Activated CD4-positive, alpha-beta memory T cell treated with anti-CD3 and anti-CD28 coated beads for 36 hours (primary cell): ENCODE measurements at regions not wholly inside any gene's neighbourhood (a gene's known extent, or its start where the extent isn't known, plus 50 kb on each side); places are given as distances from the start of the nearest gene placed in this dataset.
"Not testable (repeated sequence)": the region's sequence is repeated elsewhere in the genome, so short reads cannot be mapped to it uniquely, and the experiment has no call there.

Experiments used
- CTCF ChIA-PET: fragments of 350-600 bp; sonication (Branson Sonifier 250); formaldehyde crosslinking; loops from one replicate; lab custom pipeline; 2021; ENCODE audit warnings: antibody characterized with exemption, inconsistent platforms; lab: Charles Lee
- POLR2A ChIA-PET: fragments of 350-600 bp; sonication (Branson Sonifier 250); formaldehyde crosslinking; loops from one replicate; lab custom pipeline; 2021; ENCODE audit warnings: antibody characterized with exemption; lab: Charles Lee
- DNase-seq: peaks from one replicate; pipeline ENCODE4 v3.0.0-alpha.2; 2020
- H3K27ac Mint-ChIP-seq: one replicate; pipeline ENCODE4 v1.8.0; 2021; ENCODE audit warnings: mixed read lengths
- H3K27me3 Mint-ChIP-seq: one replicate; pipeline ENCODE4 v1.8.0; 2021; ENCODE audit warnings: mixed read lengths
- H3K36me3 Mint-ChIP-seq: one replicate; pipeline ENCODE4 v1.8.0; 2021; ENCODE audit warnings: mixed read lengths
- H3K4me1 Mint-ChIP-seq: one replicate; pipeline ENCODE4 v1.8.0; 2021; ENCODE audit warnings: low read depth, mixed read lengths
- H3K4me3 Mint-ChIP-seq: one replicate; pipeline ENCODE4 v1.8.0; 2021; ENCODE audit warnings: mild to moderate bottlenecking, mixed read lengths
- H3K9me3 Mint-ChIP-seq: one replicate; pipeline ENCODE4 v1.8.0; 2021; ENCODE audit warnings: mixed read lengths
- intact Hi-C: fragments of 100-400 bp; cut with micrococcal nuclease; formaldehyde crosslinking; loops from one replicate; pipeline ENCODE4 v1.15.1; 2023

DNA sequence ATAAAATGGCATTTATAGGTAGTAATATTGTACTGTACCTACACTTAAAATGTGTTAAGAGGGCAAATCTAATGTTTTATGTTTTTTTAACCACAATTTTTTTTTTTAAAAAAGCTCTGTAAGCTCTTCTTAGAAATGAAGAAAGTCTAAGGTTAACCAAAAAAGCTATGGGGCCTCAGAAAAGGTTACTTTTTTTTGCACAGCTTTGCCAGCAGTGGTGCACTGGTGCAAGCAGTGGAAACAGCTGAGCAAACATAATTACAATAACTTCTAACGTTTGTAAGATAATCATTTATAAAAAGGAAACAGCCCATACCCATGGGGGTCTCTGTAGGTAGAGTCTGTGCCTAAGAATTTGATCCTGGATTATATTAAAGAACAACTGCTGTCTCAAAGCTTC is 85.1 kb upstream of the NID2 start:
- DNase-seq, result no peak
- H3K9me3 Mint-ChIP-seq, result no peaks in the 10 kb centered on the region
- intact Hi-C loops, result loop anchor here (10.0 kb wide), 1 partner anchor 121 kb away; no protein-coding TSS in a partner anchor
- H3K4me3 Mint-ChIP-seq, result no peak overlapping the region
- peaks cover 17% of the 10 kb centered on the region for H3K4me1 Mint-ChIP-seq
- ChIA-PET POLR2A (interaction anchor here (0.5 kb wide), 1 partner anchor 1809 kb away, joined by 3 read pairs; no protein-coding TSS in a partner anchor), CTCF (no interaction called here)
- H3K36me3 Mint-ChIP-seq, result no peaks in the 10 kb centered on the region
- H3K27ac Mint-ChIP-seq, result no peak overlapping the region
- H3K27me3 Mint-ChIP-seq, result peaks cover 2% of the 10 kb centered on the region

DNA sequence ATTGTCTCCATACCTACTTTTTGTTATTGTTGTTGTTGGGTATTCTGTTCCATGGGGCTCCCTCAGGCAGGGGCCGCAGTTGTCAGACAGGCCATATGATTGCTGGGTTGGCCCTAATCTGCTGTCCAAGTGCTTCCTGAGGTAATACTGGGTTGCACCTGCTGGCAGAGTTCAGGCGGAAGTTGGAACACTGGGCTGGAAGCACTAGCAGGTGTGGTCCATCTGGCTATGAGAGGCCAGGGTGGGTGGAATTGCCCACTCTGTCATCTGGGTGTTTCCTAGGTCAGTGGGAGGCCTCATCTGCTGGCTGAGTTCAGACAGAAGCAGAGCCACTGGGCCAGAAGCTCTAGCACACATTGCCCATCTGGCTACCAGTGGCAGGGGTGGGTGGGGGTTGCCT is 81.3 kb upstream of the NID2 start:
- CTCF ChIA-PET, result no interaction called here
- H3K4me1 Mint-ChIP-seq, result peaks cover 16% of the 10 kb centered on the region
- H3K4me3 Mint-ChIP-seq, result no peak overlapping the region
- intact Hi-C loops, result loop anchor here (10.0 kb wide), 1 partner anchor 125 kb away; no protein-coding TSS in a partner anchor
- H3K27ac Mint-ChIP-seq, result no peak overlapping the region
- H3K36me3 Mint-ChIP-seq, result no peaks in the 10 kb centered on the region
- peaks cover 2% of the 10 kb centered on the region for H3K27me3 Mint-ChIP-seq
- no peak for DNase-seq
- POLR2A ChIA-PET, result no interaction called here
- H3K9me3 Mint-ChIP-seq, result no peaks in the 10 kb centered on the region

DNA sequence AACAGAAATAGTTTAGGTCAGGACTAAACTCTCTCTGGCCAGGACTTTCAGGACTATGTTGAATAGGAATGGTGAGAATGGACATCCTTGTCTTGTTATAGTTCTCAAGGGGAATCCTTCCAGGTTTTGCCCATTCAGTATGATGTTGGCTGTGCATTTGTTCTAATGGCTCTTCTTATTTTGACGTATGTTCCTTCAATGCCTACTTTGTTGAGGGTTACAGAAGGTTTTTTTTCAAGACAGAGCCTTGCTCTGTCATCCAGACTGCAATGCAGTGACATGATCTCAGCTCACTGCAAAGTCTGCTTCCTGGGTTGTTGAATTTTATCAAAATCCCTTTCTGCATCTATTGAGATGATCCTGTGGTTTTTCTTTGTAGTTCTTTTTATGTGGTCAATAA is 79.5 kb upstream of the NID2 start:
- DNase-seq, result no peak
- ChIA-PET CTCF (interaction anchor here (0.6 kb wide), 1 partner anchor 36 kb away, joined by 3 read pairs; no protein-coding TSS in a partner anchor), POLR2A (no interaction called here)
- H3K36me3 Mint-ChIP-seq, result no peaks in the 10 kb centered on the region
- intact Hi-C loops, result no loop called here
- H3K4me3 Mint-ChIP-seq, result no peak overlapping the region
- H3K9me3 Mint-ChIP-seq, result no peaks in the 10 kb centered on the region
- H3K4me1 Mint-ChIP-seq, result no peaks in the 10 kb centered on the region
- no peak overlapping the region for H3K27ac Mint-ChIP-seq
- H3K27me3 Mint-ChIP-seq, result peaks cover 2% of the 10 kb centered on the region

DNA sequence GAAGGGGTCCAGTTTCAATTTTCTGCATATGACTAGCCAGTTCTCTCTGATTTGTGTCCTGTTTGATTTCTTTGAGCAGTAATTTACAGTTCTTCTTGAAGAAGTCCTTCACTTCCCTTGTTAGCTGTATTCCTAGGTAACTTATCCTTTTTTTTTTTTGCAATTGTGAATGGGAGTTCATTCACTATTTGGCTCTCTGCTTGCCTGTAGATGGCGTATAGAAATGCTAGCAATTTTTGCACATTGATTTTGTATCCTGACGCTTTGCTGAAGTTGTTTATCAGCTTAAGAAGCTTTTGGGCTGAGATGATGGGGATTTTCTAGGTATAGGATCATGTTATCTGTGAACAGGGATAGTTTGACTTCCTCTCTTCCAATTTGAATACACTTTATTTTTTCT is 77.6 kb upstream of the NID2 start:
- no peak overlapping the region for H3K4me3 Mint-ChIP-seq
- POLR2A ChIA-PET, result no interaction called here

DNA sequence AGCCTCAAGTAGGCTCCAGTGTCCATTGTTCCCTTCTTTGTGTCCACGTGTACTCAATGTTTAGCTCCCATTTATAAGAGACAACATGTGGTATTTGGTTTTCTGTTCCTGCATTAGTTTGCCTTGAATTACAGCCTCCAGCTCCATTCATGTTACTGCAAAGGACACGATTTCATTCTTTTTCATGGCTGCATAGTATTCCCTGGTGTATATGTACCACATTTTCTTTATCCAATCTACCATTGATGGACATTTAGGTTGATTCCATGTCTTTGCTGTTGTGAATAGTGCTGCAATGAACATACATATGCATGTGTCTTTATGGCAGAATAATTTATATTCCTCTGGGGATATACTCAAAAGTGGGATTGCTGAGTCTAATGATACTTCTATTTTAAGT is 75.2 kb upstream of the NID2 start:
- intact Hi-C loops, CTCF ChIA-PET, H3K36me3 Mint-ChIP-seq, H3K9me3 Mint-ChIP-seq, H3K4me3 Mint-ChIP-seq, H3K4me1 Mint-ChIP-seq, DNase-seq, H3K27me3 Mint-ChIP-seq, H3K27ac Mint-ChIP-seq: not testable (repeated sequence)
- POLR2A ChIA-PET, result interaction anchor here (0.6 kb wide), 1 partner anchor 60 kb away, joined by 3 read pairs; no protein-coding TSS in a partner anchor

More for the DNA sequence above, 77.6 kb upstream of the NID2 start:
- Mint-ChIP-seq H3K4me1 (no peaks in the 10 kb centered on the region), H3K9me3 (no peaks in the 10 kb centered on the region), H3K27ac (no peak overlapping the region), H3K36me3 (no peaks in the 10 kb centered on the region), H3K27me3 (peaks cover 2% of the 10 kb centered on the region)
- no peak for DNase-seq
- intact Hi-C loops, result no loop called here
- CTCF ChIA-PET, result interaction anchor here (0.6 to 1.1 kb wide), 2 partner anchors 14 to 185 kb away, joined by 3 read pairs; no protein-coding TSS in a partner anchor

DNA sequence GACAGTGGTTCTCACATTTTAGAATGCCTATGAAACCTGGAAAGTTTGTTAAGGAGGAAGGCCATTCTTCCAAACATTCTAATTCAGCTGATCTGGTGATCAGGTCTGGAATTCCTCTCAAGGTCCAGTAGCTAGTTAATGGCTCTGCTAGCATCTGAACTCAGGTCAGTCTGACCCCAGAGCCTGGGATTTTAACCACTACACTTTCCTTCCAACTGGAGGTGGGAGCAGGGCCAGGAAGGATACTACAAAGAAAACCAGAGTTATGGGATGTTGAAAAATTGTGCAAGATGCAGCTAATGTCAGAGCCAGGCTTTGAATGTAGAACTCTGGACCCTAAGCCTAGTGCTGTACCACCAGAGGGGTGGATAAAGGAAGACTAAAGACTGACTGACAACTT is 73.6 kb upstream of the NID2 start:
- no peak overlapping the region for H3K4me3 Mint-ChIP-seq

DNA sequence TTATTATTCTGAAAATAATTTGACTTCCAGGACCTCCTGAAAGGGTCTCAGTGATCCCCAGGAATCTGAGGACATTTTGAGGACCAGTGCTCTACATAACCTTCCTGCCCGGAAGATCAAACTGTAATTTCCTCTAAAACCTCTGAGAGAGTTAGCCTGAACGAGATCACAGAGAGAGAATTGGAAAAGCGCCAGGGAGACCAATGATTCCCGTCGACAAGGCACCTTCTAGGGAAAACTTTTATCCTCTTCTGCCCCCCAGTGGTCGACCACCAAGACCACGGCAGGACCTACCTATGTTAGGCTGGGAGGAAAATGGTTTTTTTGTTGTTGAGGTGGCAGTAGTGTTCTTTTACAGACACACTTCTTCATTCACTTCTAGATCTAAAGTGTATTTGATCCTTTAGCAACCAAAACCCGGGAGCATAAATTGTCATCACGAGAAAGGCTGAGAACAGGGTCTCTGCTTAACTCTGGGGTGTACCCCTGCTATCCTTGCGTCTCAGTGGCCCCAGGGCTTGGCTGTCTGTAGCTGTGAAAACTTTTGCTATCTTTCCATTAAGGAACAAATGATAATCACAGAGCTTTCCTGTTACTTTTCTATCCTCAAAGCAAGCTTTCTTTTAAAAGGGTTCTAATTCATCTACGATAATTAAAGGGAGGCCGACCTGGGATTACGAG is 62.9 kb upstream of the NID2 start:
- Mint-ChIP-seq H3K9me3 (peaks cover 14% of the 10 kb centered on the region), H3K4me1 (peaks cover 6% of the 10 kb centered on the region), H3K27ac (no peak overlapping the region), H3K4me3 (no peak overlapping the region), H3K27me3 (peaks cover 3% of the 10 kb centered on the region), H3K36me3 (no peaks in the 10 kb centered on the region)
- peak; percentile 53 for DNase-seq
- CTCF ChIA-PET, result interaction anchor here (0.5 to 2.1 kb wide), 8 partner anchors 15 to 848 kb away, joined by 3 to 7 read pairs (median 4); partner anchors contain the start of gene NID2
- intact Hi-C loops, result loop anchor here (5.0 to 10.0 kb wide), 2 partner anchors 107 to 134 kb away; no protein-coding TSS in a partner anchor
- POLR2A ChIA-PET, result no interaction called here

More for the DNA sequence above, 73.6 kb upstream of the NID2 start:
- peaks cover 4% of the 10 kb centered on the region for H3K9me3 Mint-ChIP-seq
- ChIA-PET POLR2A (no interaction called here), CTCF (no interaction called here)
- H3K27ac Mint-ChIP-seq, result no peak overlapping the region
- no peaks in the 10 kb centered on the region for H3K4me1 Mint-ChIP-seq
- no peaks in the 10 kb centered on the region for H3K27me3 Mint-ChIP-seq
- H3K36me3 Mint-ChIP-seq, result no peaks in the 10 kb centered on the region
- intact Hi-C loops, result no loop called here
- no peak for DNase-seq

DNA sequence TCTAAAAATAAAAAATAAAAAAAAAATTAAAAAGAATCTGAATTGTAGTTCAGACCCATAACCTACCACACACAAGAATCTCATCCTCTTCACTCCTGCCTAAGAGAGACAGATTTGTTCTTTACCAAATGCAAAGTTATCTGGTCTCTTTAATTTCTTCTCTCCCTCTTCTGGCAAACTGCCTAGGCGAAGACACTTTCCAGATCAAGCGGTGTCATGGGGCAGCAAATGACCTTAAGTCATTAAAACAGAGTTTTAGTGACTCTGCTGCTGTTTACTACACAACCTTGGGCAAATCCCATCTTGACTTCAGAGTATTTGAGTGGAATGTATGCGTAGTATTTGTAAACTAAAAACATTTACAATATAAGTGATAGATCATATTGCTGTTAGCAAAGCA is 60.9 kb upstream of the NID2 start:
- Mint-ChIP-seq H3K9me3 (peaks cover 6% of the 10 kb centered on the region), H3K27ac (no peak overlapping the region), H3K4me3 (no peak overlapping the region), H3K36me3 (no peaks in the 10 kb centered on the region), H3K4me1 (peaks cover 21% of the 10 kb centered on the region), H3K27me3 (peaks cover 6% of the 10 kb centered on the region)
- intact Hi-C loops, result loop anchor here (5.0 to 10.0 kb wide), 2 partner anchors 105 to 132 kb away; no protein-coding TSS in a partner anchor
- DNase-seq, result no peak
- ChIA-PET CTCF (no interaction called here), POLR2A (interaction anchor here (0.6 kb wide), 1 partner anchor 13 kb away, joined by 4 read pairs; no protein-coding TSS in a partner anchor)

DNA sequence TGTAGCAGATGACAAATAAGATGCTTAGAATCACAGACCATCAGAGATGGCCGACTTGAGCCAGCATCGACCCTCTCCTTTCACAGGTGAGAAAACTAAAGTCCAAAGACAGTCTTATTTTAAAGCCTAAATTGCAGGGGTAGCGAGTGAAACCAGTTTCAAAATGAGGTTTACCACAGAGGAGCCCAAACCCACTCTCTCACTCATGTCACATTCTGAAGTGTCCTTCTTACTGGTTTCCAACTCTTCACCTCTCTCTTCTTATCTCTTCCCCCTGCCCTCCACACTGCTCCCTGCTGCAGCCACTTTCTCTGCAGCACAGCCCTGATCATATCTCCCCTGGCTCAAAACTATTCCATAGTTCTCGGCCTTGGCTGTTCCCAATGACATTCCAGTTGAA is 57.0 kb upstream of the NID2 start:
- Mint-ChIP-seq H3K36me3 (no peaks in the 10 kb centered on the region), H3K4me1 (peaks cover 14% of the 10 kb centered on the region), H3K27me3 (peaks cover 4% of the 10 kb centered on the region), H3K4me3 (no peak overlapping the region), H3K9me3 (no peaks in the 10 kb centered on the region), H3K27ac (no peak overlapping the region)
- no peak for DNase-seq
- CTCF ChIA-PET, result no interaction called here
- POLR2A ChIA-PET, result no interaction called here
- intact Hi-C loops, result no loop called here

DNA sequence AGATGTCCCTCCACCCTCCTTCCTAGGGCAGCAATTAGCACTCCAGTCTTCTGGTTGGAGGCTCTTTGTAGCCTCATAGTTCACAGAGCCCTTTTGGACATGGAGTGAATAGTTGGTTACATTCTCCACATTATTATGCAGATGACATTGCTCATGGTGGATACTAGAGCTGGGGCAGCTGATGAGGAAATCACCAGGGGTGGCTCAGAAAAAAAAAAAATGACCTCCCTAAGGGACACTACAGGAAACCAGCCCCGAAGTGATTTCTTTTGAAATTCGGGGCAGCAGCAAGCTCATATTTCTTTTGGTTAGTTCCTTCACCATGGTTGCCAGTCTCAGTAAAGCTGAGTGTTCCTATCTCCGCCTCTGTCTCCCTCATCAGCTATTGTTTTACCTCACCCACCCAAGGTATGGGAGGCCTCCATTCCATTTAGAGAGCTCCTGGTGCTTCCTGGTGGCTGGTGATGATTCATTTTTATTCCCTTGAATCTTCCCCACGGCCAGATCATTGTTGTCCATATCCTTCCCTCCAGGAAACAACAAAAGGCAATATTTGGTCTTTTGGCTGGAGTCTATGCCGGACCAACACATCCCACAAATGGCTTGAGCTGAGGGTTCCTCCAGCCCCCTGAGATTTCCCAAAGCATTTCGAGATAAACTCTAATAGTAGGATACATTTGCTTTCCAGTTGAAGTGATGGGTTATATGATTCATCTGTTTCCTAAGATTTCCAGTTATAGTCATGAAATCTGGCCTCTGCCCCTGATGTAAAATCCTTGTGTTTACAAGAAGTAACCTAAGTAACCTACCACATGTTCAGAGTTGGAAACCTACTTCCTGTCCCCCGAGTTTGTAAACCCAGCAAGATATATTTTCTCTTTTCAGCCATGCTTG is 56.2 kb upstream of the NID2 start:
- Mint-ChIP-seq H3K4me1 (peaks cover 14% of the 10 kb centered on the region), H3K36me3 (no peaks in the 10 kb centered on the region), H3K27me3 (peaks cover 4% of the 10 kb centered on the region), H3K27ac (no peak overlapping the region), H3K9me3 (no peaks in the 10 kb centered on the region), H3K4me3 (no peak overlapping the region)
- POLR2A ChIA-PET, result no interaction called here
- CTCF ChIA-PET, result interaction anchor here (1.0 kb wide), 1 partner anchor 129 kb away, joined by 3 read pairs; no protein-coding TSS in a partner anchor
- intact Hi-C loops, result no loop called here
- no peak for DNase-seq

DNA sequence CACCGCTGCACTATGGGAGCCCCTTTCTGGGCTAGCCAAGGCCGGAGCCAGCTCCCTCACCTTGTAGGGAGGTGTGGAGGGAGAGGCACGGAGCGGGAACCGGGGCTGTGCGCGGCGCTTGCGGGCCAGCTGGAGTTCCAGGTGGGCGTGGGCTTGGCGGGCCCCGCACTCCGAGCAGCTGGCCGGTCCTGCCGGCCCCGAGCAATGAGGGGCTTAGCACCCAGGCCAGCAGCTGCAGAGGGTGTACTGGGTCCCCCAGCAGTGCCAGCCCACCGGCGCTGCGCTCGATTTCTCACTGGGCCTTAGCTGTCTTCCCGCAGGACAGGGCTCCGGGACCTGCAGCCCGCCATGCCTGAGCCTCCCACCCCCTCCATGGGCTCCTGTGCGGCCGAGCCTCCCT is 53.3 kb upstream of the NID2 start:
- POLR2A ChIA-PET, H3K36me3 Mint-ChIP-seq, intact Hi-C loops, H3K4me3 Mint-ChIP-seq, CTCF ChIA-PET, H3K27ac Mint-ChIP-seq, H3K27me3 Mint-ChIP-seq, H3K9me3 Mint-ChIP-seq, DNase-seq: not testable (repeated sequence)
- peaks cover 14% of the 10 kb centered on the region for H3K4me1 Mint-ChIP-seq

DNA sequence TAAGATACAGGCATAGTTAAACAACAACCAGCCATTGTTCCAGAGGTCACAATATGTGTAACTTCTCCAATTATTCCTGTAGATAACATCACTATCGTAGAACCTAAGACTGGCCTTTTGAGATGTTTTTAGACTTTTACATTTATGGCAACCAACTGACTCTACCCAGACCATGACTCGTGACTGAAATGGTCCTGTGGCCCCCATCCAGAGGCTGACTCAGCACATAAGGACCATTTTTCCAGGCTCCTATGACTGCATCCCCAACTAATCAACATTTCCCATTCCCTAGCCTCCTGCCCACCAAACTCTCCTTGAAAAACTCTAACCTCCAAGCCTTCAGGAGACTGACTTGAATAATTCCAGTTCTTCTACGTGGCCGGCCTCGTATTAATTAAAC is 52.6 kb upstream of the NID2 start:
- intact Hi-C loops, result no loop called here
- POLR2A ChIA-PET, result no interaction called here
- Mint-ChIP-seq H3K36me3 (no peaks in the 10 kb centered on the region), H3K9me3 (no peaks in the 10 kb centered on the region), H3K27me3 (peaks cover 3% of the 10 kb centered on the region), H3K4me1 (peaks cover 14% of the 10 kb centered on the region), H3K4me3 (no peak overlapping the region), H3K27ac (no peak overlapping the region)
- CTCF ChIA-PET, result no interaction called here
- no peak for DNase-seq
